Vagina (tissue), 2 donors: ENCODE measurements at regions not wholly inside any gene's neighbourhood (a gene's known extent, or its start where the extent isn't known, plus 50 kb on each side); places are given as distances from the start of the nearest gene placed in this dataset.
"Not testable (repeated sequence)": the region's sequence is repeated elsewhere in the genome, so short reads cannot be mapped to it uniquely, and the experiment has no call there.

Source experiments
- DNase-seq, 2 donors: peaks; one replicate each; pipeline ENCODE4 v3.0.0-alpha.2; 2017; ENCODE audit errors: extremely low spot score in 2 of 2
- H3K27ac ChIP-seq: fragments of 200-600 bp; sonication (generic); one replicate; pipeline ENCODE4 v1.5.1; 2019
- H3K27me3 ChIP-seq: fragments of 200-600 bp; sonication (generic); one replicate; pipeline ENCODE4 v1.5.1; 2019
- H3K36me3 ChIP-seq, 2 donors: fragments of 200-600 bp; sonication (generic); one replicate each; pipeline ENCODE4 v1.5.1; 2017 to 2019
- H3K4me1 ChIP-seq: fragments of 200-600 bp; sonication (generic); one replicate; pipeline ENCODE4 v1.5.1; 2019
- H3K4me3 ChIP-seq, 2 donors: fragments of 200-600 bp; sonication (generic); 1 replicate in 1 of 2; 2 replicates in 1 of 2; pipeline ENCODE4 v1.5.1; 2016 to 2019
- H3K9me3 ChIP-seq: fragments of 200-600 bp; sonication (generic); one replicate; pipeline ENCODE4 v1.5.1; 2019
- POLR2AphosphoS5 ChIP-seq, 2 donors: sonication (generic); formaldehyde crosslinking; IDR thresholded peaks; one replicate each; pipeline ENCODE4 v1.9.0; 2017; ENCODE audit warnings: antibody characterized with exemption in 2 of 2, mild to moderate bottlenecking in 2 of 2, low read depth in 1 of 2; ENCODE audit not compliant: insufficient read depth in 1 of 2
- intact Hi-C: fragments of 100-400 bp; cut with DNase I; formaldehyde crosslinking; loops from one replicate; pipeline ENCODE4 v1.15.1; 2023

GRCh38 chr11:49283282-49283681, 74.9 kb upstream of the FOLH1 start:
- H3K27ac ChIP-seq, intact Hi-C loops, H3K27me3 ChIP-seq, H3K4me3 ChIP-seq, H3K4me1 ChIP-seq, H3K9me3 ChIP-seq, DNase-seq, H3K36me3 ChIP-seq: not testable (repeated sequence)
- peak in 1 of 2 donors; percentile 25 for TF ChIP-seq POLR2AphosphoS5 (IDR thresholded peaks at IDR 0.05; ENCODE audit: insufficient read depth in 1 of 2, low read depth in 1 of 2)

- DNase-seq, H3K36me3 ChIP-seq, intact Hi-C loops, H3K4me1 ChIP-seq, H3K4me3 ChIP-seq, H3K9me3 ChIP-seq, H3K27me3 ChIP-seq, H3K27ac ChIP-seq: not testable (repeated sequence)
Observed at GRCh38 chr11:49282125-49282524, 73.7 kb upstream of the FOLH1 start.

- H3K36me3 ChIP-seq, H3K9me3 ChIP-seq, H3K4me1 ChIP-seq, H3K27ac ChIP-seq, H3K27me3 ChIP-seq, DNase-seq, intact Hi-C loops, H3K4me3 ChIP-seq: not testable (repeated sequence)
Observed at GRCh38 chr11:49277951-49278350, 69.5 kb upstream of the FOLH1 start.
